Fibroblast of skin of right quadriceps (primary cell): ENCODE measurements at regions not wholly inside any gene's neighbourhood (a gene's known extent, or its start where the extent isn't known, plus 50 kb on each side); places are given as distances from the start of the nearest gene placed in this dataset.

Source experiments
- DNase-seq: peaks from one replicate; pipeline ENCODE4 v3.0.0-alpha.2; 2013

- no peak for DNase-seq
Measured at GRCh38 chr20:39433466-39433865, 471.3 kb downstream of the DHX35 start.

- DNase-seq: no peak
Measured at GRCh38 chr20:39431091-39431880, 469.1 kb downstream of the DHX35 start.

- DNase-seq: no peak
Measured at GRCh38 chr20:39429726-39430125, 467.6 kb downstream of the DHX35 start.

- DNase-seq: no peak
Measured at GRCh38 chr20:39424962-39425678, 463.0 kb downstream of the DHX35 start.

- DNase-seq: peak; percentile 5
Measured at GRCh38 chr20:39421571-39422105, 459.5 kb downstream of the DHX35 start.

GRCh38 chr20:39412091-39412490 is 449.9 kb downstream of the DHX35 start:
- DNase-seq: no peak

GRCh38 chr20:39399463-39399862 is 437.3 kb downstream of the DHX35 start:
- DNase-seq: no peak

- DNase-seq: no peak
Measured at GRCh38 chr20:39398656-39399055, 436.5 kb downstream of the DHX35 start.

GRCh38 chr20:39397646-39398045 is 435.5 kb downstream of the DHX35 start:
- DNase-seq: no peak

- no peak for DNase-seq
Measured at GRCh38 chr20:39395478-39396291, 433.5 kb downstream of the DHX35 start.

- no peak for DNase-seq
Measured at GRCh38 chr20:39394461-39394860, 432.3 kb downstream of the DHX35 start.

GRCh38 chr20:39390186-39390585 is 428.0 kb downstream of the DHX35 start:
- DNase-seq: no peak

GRCh38 chr20:39381595-39381994 is 419.5 kb downstream of the DHX35 start:
- peak; percentile 8 for DNase-seq

- no peak for DNase-seq
Measured at GRCh38 chr20:39378776-39379175, 416.6 kb downstream of the DHX35 start.

GRCh38 chr20:39376788-39377187 is 414.6 kb downstream of the DHX35 start:
- no peak for DNase-seq

- no peak for DNase-seq
Measured at GRCh38 chr20:39364320-39364719, 402.2 kb downstream of the DHX35 start.

- no peak for DNase-seq
Measured at GRCh38 chr20:39359981-39360620, 398.0 kb downstream of the DHX35 start.

GRCh38 chr20:39358052-39358451 is 395.9 kb downstream of the DHX35 start:
- DNase-seq: no peak

GRCh38 chr20:39356908-39357307 is 394.8 kb downstream of the DHX35 start:
- DNase-seq: no peak

GRCh38 chr20:39349240-39349639 is 387.1 kb downstream of the DHX35 start:
- no peak for DNase-seq

GRCh38 chr20:39347626-39348025 is 385.5 kb downstream of the DHX35 start:
- no peak for DNase-seq

- DNase-seq: no peak
Measured at GRCh38 chr20:39342463-39342862, 380.3 kb downstream of the DHX35 start.
